ENCODE measurements at regions not wholly inside any gene's neighbourhood (a gene's known extent, or its start where the extent isn't known, plus 50 kb on each side); places are given as distances from the start of the nearest gene placed in this dataset.

DNA sequence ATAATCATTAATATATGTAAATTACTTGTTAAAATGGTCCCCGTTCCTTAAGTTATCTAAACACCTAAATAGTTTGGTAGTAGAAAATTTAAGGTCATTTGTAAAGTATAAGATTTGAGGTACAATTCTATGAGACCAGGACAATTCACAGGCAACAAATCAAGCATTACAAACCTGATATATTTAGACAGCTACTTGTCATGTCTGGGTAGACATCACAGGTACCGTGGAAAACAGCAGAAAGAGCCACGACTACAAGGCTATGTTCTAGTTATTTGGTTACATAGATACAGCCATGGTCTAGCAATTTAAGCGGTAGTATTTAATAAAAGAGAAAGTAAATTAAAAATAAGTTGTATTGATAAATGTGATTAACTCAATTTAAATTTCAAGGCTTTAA is 393.1 kb upstream of the ID4 start:
- Histone ChIP-seq H2AFZ (ENCODE audit: low read length) (no peak overlapping the region), H3K9me3 (ENCODE audit: low read length) (no peaks in the 10 kb centered on the region), H3F3A (ENCODE audit: insufficient read depth, low read length) (no peaks in the 10 kb centered on the region)

DNA sequence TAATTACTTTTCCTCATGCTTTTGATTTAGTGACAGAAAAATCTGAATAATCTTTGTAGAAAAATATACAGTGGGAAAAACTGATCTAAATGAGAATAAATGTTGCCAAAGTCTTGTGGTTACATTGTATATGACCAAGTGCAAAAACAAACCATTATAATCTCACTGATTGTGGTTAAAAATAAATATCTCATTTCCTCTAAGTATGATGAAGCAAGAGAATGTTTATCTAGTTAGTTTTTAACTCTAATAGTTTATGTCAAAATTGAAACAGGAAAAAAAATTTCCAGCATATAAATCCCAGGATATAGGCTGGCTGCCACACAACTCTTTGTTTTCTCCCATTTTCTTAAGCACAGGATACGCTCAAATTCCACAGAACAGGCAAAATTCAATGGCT is 392.7 kb upstream of the ID4 start:
- no peak overlapping the region for H3K27ac ChIP-seq (ENCODE audit: low read depth, low read length, poor library complexity, severe bottlenecking)
- H3K9me2 ChIP-seq (ENCODE audit: low read depth, low read length): no peaks in the 10 kb centered on the region
- no peaks in the 10 kb centered on the region for H4K20me1 ChIP-seq (ENCODE audit: insufficient read depth, low read length)
- H3K9me3 ChIP-seq (ENCODE audit: low read length): no peaks in the 10 kb centered on the region
- no peak overlapping the region for H3K4me3 ChIP-seq (ENCODE audit: low read depth, low read length, poor library complexity, severe bottlenecking)
- no peaks in the 10 kb centered on the region for H3K79me2 ChIP-seq (ENCODE audit: insufficient read depth, low read length)
- no peak for TF ChIP-seq EZH2 (IDR thresholded peaks at IDR 0.05; ENCODE audit: borderline replicate concordance, low read length)
- TF ChIP-seq, protein P1, sequence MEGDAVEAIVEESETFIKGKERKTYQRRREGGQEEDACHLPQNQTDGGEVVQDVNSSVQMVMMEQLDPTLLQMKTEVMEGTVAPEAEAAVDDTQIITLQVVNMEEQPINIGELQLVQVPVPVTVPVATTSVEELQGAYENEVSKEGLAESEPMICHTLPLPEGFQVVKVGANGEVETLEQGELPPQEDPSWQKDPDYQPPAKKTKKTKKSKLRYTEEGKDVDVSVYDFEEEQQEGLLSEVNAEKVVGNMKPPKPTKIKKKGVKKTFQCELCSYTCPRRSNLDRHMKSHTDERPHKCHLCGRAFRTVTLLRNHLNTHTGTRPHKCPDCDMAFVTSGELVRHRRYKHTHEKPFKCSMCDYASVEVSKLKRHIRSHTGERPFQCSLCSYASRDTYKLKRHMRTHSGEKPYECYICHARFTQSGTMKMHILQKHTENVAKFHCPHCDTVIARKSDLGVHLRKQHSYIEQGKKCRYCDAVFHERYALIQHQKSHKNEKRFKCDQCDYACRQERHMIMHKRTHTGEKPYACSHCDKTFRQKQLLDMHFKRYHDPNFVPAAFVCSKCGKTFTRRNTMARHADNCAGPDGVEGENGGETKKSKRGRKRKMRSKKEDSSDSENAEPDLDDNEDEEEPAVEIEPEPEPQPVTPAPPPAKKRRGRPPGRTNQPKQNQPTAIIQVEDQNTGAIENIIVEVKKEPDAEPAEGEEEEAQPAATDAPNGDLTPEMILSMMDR (IDR thresholded peaks at IDR 0.05; ENCODE audit: low read length): no peak
- H2AFZ ChIP-seq (ENCODE audit: low read length): no peak overlapping the region
- no peaks in the 10 kb centered on the region for H3K4me1 ChIP-seq (ENCODE audit: insufficient read depth, low read length, severe bottlenecking)
- no peak overlapping the region for H3K4me2 ChIP-seq (ENCODE audit: low read length)
- no peak overlapping the region for H3K9ac ChIP-seq (ENCODE audit: low read length)
- H3K36me3 ChIP-seq (ENCODE audit: insufficient read depth, low read length): no peaks in the 10 kb centered on the region
- no peaks in the 10 kb centered on the region for H3F3A ChIP-seq (ENCODE audit: insufficient read depth, low read length)
- H3K27me3 ChIP-seq (ENCODE audit: insufficient read depth, low read length): no peaks in the 10 kb centered on the region

More for the DNA sequence above, 393.1 kb upstream of the ID4 start:
- H3K4me2 ChIP-seq (ENCODE audit: low read length): no peak overlapping the region
- no peak overlapping the region for H3K4me3 ChIP-seq (ENCODE audit: low read depth, low read length, poor library complexity, severe bottlenecking)
- no peak for TF ChIP-seq EZH2 (IDR thresholded peaks at IDR 0.05; ENCODE audit: borderline replicate concordance, low read length)
- TF ChIP-seq, protein P1 (IDR thresholded peaks at IDR 0.05; ENCODE audit: low read length): no peak
- H4K20me1 ChIP-seq (ENCODE audit: insufficient read depth, low read length): no peaks in the 10 kb centered on the region
- H3K4me1 ChIP-seq (ENCODE audit: insufficient read depth, low read length, severe bottlenecking): no peaks in the 10 kb centered on the region
- H3K9ac ChIP-seq (ENCODE audit: low read length): no peak overlapping the region
- H3K79me2 ChIP-seq (ENCODE audit: insufficient read depth, low read length): no peaks in the 10 kb centered on the region
- H3K27ac ChIP-seq (ENCODE audit: low read depth, low read length, poor library complexity, severe bottlenecking): no peak overlapping the region
- H3K36me3 ChIP-seq (ENCODE audit: insufficient read depth, low read length): no peaks in the 10 kb centered on the region
- H3K27me3 ChIP-seq (ENCODE audit: insufficient read depth, low read length): no peaks in the 10 kb centered on the region
- no peaks in the 10 kb centered on the region for H3K9me2 ChIP-seq (ENCODE audit: low read depth, low read length)

DNA sequence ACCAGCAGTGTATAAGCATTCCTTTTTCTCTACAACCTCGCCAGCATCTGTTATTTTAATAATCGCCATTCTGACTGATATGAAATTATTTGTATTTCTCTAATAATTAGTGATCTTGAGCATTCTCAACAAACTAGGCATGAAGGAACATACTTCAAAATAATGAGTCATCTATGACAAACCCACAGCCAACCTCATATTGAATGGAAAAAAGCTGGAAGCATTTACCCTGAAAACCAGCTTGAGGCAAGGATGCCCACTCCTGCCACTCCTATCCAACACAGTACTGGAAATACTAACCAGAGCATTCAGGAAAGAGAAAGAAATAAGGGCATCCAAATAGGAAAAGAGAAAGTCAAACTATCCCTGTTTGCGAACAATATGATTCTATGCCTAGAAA is 390.6 kb upstream of the ID4 start:
- no peaks in the 10 kb centered on the region for H3F3A ChIP-seq (ENCODE audit: insufficient read depth, low read length)
- no peaks in the 10 kb centered on the region for H3K79me2 ChIP-seq (ENCODE audit: insufficient read depth, low read length)
- H3K9ac ChIP-seq (ENCODE audit: low read length): no peak overlapping the region
- no peaks in the 10 kb centered on the region for H3K9me2 ChIP-seq (ENCODE audit: low read depth, low read length)
- H3K36me3 ChIP-seq (ENCODE audit: insufficient read depth, low read length): no peaks in the 10 kb centered on the region
- no peak overlapping the region for H2AFZ ChIP-seq (ENCODE audit: low read length)
- no peaks in the 10 kb centered on the region for H4K20me1 ChIP-seq (ENCODE audit: insufficient read depth, low read length)
- no peak overlapping the region for H3K4me3 ChIP-seq (ENCODE audit: low read depth, low read length, poor library complexity, severe bottlenecking)
- H3K27ac ChIP-seq (ENCODE audit: low read depth, low read length, poor library complexity, severe bottlenecking): no peak overlapping the region
- H3K9me3 ChIP-seq (ENCODE audit: low read length): no peaks in the 10 kb centered on the region
- H3K4me2 ChIP-seq (ENCODE audit: low read length): no peak overlapping the region
- H3K4me1 ChIP-seq (ENCODE audit: insufficient read depth, low read length, severe bottlenecking): no peaks in the 10 kb centered on the region
- no peak for TF ChIP-seq EZH2 (IDR thresholded peaks at IDR 0.05; ENCODE audit: borderline replicate concordance, low read length)
- TF ChIP-seq, protein P1 (IDR thresholded peaks at IDR 0.05; ENCODE audit: low read length): no peak
- H3K27me3 ChIP-seq (ENCODE audit: insufficient read depth, low read length): no peaks in the 10 kb centered on the region

All from OCI-LY1 (cell line).